K562 (cell line): ENCODE measurements at regions not wholly inside any gene's neighbourhood (a gene's known extent, or its start where the extent isn't known, plus 50 kb on each side); places are given as distances from the start of the nearest gene placed in this dataset.

Experiments
- FOXA1 ChIP-seq: fragments of 450-650 bp; IDR thresholded peaks from 2 replicates; pipeline ENCODE4 v1.6.1; 2016; ENCODE audit warnings: mild to moderate bottlenecking, borderline replicate concordance
- GABPA ChIP-seq: fragments of 200-800 bp; sonication (Bioruptor generic); conservative IDR thresholded peaks from 2 replicates; pipeline ENCODE4 v1.6.1; 2016; ENCODE audit warnings: low read depth, missing genetic modification characterization, missing compliant biosample characterization
- KDM1A ChIP-seq, 2 experiments: fragments of 450-650 bp; IDR thresholded peaks; 2 replicates each; pipeline ENCODE4 v1.6.1; 2016; ENCODE audit warnings: mild to moderate bottlenecking in 2 of 2
- MEIS2 ChIP-seq: fragments of 450-650 bp; IDR thresholded peaks from 2 replicates; pipeline ENCODE4 v1.6.1; 2014; ENCODE audit warnings: mild to moderate bottlenecking; ENCODE audit not compliant: partially characterized antibody
- POLR2A ChIP-seq: fragments of 450-650 bp; conservative IDR thresholded peaks from 2 replicates; pipeline ENCODE4 v1.6.1; 2016
- TF ChIP-seq, protein P1 (sequence below): sonication (generic); formaldehyde crosslinking; IDR thresholded peaks from 2 replicates; pipeline ENCODE4 v1.8.0; 2023; ENCODE audit warnings: mild to moderate bottlenecking, missing genetic modification reagents
- TF ChIP-seq, protein P2 (sequence below), 3 experiments: IDR thresholded peaks in 2 of 3; conservative IDR thresholded peaks in 1 of 3; 2 replicates each; pipeline ENCODE4 v1.5.1; 2011 to 2012; ENCODE audit warnings: low read length in 3 of 3, mild to moderate bottlenecking in 3 of 3, control low read depth in 2 of 3, improper control_type of control experiment in 1 of 3, inconsistent platforms in 1 of 3, low read depth in 1 of 3, mixed read lengths in 1 of 3, moderate library complexity in 1 of 3; ENCODE audit not compliant: insufficient read depth in 2 of 3
- TF ChIP-seq, protein P3 (sequence below): sonication (generic); formaldehyde crosslinking; IDR thresholded peaks from 2 replicates; pipeline ENCODE4 v1.8.0; 2022; ENCODE audit warnings: missing genetic modification reagents, mild to moderate bottlenecking, borderline replicate concordance

DNA sequence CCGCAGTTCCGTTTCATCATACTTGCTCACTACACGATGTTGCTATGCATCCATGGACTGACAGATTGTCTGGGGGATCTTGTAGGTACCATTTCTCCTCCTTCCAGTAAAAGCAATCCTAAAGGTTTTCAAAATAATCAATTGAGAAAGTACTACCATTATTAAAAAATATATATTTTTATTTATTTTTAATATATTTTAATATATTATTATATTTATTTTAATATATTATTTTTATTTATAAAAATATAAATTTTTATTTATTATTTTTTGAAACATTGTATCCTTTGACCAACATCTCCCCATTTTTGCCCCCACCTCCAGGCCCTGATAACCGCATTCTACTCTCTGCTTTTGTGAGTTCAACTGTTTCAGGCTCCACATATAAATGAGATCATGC is 237.6 kb upstream of the IRX4 start:
- no peak for TF ChIP-seq MEIS2
- no peak for TF ChIP-seq KDM1A (IDR thresholded peaks at IDR 0.05)
- TF ChIP-seq, protein P1, sequence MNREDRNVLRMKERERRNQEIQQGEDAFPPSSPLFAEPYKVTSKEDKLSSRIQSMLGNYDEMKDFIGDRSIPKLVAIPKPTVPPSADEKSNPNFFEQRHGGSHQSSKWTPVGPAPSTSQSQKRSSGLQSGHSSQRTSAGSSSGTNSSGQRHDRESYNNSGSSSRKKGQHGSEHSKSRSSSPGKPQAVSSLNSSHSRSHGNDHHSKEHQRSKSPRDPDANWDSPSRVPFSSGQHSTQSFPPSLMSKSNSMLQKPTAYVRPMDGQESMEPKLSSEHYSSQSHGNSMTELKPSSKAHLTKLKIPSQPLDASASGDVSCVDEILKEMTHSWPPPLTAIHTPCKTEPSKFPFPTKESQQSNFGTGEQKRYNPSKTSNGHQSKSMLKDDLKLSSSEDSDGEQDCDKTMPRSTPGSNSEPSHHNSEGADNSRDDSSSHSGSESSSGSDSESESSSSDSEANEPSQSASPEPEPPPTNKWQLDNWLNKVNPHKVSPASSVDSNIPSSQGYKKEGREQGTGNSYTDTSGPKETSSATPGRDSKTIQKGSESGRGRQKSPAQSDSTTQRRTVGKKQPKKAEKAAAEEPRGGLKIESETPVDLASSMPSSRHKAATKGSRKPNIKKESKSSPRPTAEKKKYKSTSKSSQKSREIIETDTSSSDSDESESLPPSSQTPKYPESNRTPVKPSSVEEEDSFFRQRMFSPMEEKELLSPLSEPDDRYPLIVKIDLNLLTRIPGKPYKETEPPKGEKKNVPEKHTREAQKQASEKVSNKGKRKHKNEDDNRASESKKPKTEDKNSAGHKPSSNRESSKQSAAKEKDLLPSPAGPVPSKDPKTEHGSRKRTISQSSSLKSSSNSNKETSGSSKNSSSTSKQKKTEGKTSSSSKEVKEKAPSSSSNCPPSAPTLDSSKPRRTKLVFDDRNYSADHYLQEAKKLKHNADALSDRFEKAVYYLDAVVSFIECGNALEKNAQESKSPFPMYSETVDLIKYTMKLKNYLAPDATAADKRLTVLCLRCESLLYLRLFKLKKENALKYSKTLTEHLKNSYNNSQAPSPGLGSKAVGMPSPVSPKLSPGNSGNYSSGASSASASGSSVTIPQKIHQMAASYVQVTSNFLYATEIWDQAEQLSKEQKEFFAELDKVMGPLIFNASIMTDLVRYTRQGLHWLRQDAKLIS, result no peak
- no peak for TF ChIP-seq POLR2A
- TF ChIP-seq FOXA1, result no peak
- no peak for TF ChIP-seq GABPA (tag)
- TF ChIP-seq, protein P2, sequence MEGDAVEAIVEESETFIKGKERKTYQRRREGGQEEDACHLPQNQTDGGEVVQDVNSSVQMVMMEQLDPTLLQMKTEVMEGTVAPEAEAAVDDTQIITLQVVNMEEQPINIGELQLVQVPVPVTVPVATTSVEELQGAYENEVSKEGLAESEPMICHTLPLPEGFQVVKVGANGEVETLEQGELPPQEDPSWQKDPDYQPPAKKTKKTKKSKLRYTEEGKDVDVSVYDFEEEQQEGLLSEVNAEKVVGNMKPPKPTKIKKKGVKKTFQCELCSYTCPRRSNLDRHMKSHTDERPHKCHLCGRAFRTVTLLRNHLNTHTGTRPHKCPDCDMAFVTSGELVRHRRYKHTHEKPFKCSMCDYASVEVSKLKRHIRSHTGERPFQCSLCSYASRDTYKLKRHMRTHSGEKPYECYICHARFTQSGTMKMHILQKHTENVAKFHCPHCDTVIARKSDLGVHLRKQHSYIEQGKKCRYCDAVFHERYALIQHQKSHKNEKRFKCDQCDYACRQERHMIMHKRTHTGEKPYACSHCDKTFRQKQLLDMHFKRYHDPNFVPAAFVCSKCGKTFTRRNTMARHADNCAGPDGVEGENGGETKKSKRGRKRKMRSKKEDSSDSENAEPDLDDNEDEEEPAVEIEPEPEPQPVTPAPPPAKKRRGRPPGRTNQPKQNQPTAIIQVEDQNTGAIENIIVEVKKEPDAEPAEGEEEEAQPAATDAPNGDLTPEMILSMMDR (IDR thresholded peaks at IDR 0.05 in 2 of 3, conservative IDR thresholded peaks at IDR 0.05 in 1 of 3; ENCODE audit: insufficient read depth in 2 of 3, low read depth in 1 of 3, low read length in 3 of 3), result no peak
- TF ChIP-seq, protein P3, sequence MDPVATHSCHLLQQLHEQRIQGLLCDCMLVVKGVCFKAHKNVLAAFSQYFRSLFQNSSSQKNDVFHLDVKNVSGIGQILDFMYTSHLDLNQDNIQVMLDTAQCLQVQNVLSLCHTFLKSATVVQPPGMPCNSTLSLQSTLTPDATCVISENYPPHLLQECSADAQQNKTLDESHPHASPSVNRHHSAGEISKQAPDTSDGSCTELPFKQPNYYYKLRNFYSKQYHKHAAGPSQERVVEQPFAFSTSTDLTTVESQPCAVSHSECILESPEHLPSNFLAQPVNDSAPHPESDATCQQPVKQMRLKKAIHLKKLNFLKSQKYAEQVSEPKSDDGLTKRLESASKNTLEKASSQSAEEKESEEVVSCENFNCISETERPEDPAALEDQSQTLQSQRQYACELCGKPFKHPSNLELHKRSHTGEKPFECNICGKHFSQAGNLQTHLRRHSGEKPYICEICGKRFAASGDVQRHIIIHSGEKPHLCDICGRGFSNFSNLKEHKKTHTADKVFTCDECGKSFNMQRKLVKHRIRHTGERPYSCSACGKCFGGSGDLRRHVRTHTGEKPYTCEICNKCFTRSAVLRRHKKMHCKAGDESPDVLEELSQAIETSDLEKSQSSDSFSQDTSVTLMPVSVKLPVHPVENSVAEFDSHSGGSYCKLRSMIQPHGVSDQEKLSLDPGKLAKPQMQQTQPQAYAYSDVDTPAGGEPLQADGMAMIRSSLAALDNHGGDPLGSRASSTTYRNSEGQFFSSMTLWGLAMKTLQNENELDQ (CRISPR knock-in tag), result no peak
